ENCODE measurements at regions not wholly inside any gene's neighbourhood (a gene's known extent, or its start where the extent isn't known, plus 50 kb on each side); places are given as distances from the start of the nearest gene placed in this dataset.

GRCh38 chr2:217655651-217656050, 347.1 kb downstream of the TNS1 start:
- H3K27ac ChIP-seq (ENCODE audit: low read length): no peak overlapping the region
- TF ChIP-seq, protein P1, sequence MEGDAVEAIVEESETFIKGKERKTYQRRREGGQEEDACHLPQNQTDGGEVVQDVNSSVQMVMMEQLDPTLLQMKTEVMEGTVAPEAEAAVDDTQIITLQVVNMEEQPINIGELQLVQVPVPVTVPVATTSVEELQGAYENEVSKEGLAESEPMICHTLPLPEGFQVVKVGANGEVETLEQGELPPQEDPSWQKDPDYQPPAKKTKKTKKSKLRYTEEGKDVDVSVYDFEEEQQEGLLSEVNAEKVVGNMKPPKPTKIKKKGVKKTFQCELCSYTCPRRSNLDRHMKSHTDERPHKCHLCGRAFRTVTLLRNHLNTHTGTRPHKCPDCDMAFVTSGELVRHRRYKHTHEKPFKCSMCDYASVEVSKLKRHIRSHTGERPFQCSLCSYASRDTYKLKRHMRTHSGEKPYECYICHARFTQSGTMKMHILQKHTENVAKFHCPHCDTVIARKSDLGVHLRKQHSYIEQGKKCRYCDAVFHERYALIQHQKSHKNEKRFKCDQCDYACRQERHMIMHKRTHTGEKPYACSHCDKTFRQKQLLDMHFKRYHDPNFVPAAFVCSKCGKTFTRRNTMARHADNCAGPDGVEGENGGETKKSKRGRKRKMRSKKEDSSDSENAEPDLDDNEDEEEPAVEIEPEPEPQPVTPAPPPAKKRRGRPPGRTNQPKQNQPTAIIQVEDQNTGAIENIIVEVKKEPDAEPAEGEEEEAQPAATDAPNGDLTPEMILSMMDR (IDR thresholded peaks at IDR 0.05): no peak
- TF ChIP-seq, protein P2, sequence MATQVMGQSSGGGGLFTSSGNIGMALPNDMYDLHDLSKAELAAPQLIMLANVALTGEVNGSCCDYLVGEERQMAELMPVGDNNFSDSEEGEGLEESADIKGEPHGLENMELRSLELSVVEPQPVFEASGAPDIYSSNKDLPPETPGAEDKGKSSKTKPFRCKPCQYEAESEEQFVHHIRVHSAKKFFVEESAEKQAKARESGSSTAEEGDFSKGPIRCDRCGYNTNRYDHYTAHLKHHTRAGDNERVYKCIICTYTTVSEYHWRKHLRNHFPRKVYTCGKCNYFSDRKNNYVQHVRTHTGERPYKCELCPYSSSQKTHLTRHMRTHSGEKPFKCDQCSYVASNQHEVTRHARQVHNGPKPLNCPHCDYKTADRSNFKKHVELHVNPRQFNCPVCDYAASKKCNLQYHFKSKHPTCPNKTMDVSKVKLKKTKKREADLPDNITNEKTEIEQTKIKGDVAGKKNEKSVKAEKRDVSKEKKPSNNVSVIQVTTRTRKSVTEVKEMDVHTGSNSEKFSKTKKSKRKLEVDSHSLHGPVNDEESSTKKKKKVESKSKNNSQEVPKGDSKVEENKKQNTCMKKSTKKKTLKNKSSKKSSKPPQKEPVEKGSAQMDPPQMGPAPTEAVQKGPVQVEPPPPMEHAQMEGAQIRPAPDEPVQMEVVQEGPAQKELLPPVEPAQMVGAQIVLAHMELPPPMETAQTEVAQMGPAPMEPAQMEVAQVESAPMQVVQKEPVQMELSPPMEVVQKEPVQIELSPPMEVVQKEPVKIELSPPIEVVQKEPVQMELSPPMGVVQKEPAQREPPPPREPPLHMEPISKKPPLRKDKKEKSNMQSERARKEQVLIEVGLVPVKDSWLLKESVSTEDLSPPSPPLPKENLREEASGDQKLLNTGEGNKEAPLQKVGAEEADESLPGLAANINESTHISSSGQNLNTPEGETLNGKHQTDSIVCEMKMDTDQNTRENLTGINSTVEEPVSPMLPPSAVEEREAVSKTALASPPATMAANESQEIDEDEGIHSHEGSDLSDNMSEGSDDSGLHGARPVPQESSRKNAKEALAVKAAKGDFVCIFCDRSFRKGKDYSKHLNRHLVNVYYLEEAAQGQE (IDR thresholded peaks at IDR 0.05; ENCODE audit: insufficient read depth in 1 of 2, low read depth in 2 of 2, low read length in 1 of 2): no peak
- TF ChIP-seq TCF7L2 (IDR thresholded peaks at IDR 0.05; ENCODE audit: low read depth, low read length) (no peak), SIN3A (IDR thresholded peaks at IDR 0.05; ENCODE audit: borderline replicate concordance, insufficient read depth, low read depth, low read length) (no peak), POLR2AphosphoS5 (IDR thresholded peaks at IDR 0.05; ENCODE audit: low read depth, low read length) (no peak)
- H3K36me3 ChIP-seq (ENCODE audit: control insufficient read depth, insufficient read depth, low read length): no peaks in the 10 kb centered on the region
- H3K4me3 ChIP-seq (ENCODE audit: low read depth in 2 of 2, low read length in 2 of 2): no peak overlapping the region
- no peaks in the 10 kb centered on the region; the same call in 1 of the 2 replicates for H3K27me3 ChIP-seq (ENCODE audit: control insufficient read depth, insufficient read depth, low read length)
- H3K4me1 ChIP-seq (ENCODE audit: control insufficient read depth, insufficient read depth, low read length): no peaks in the 10 kb centered on the region
- in situ Hi-C loops (cut with HindIII; ENCODE audit: low pct_unique_long_range_greater_than_20kb, low sequenced_read_pairs): no loop called here
- intact Hi-C loops (cut with micrococcal nuclease; ENCODE audit: unreplicated experiment): no loop called here
- no TSS peak for BruUV-seq (replicated peaks)
- POLR2A ChIA-PET: no interaction called here
- ATAC-seq (no peak), DNase-seq (ENCODE audit: low read depth, low spot score) (no peak)
- H3K9me3 ChIP-seq (ENCODE audit: control insufficient read depth, insufficient read depth, low read depth, low read length): no peaks in the 10 kb centered on the region
- CTCF ChIA-PET: no interaction called here

DNA sequence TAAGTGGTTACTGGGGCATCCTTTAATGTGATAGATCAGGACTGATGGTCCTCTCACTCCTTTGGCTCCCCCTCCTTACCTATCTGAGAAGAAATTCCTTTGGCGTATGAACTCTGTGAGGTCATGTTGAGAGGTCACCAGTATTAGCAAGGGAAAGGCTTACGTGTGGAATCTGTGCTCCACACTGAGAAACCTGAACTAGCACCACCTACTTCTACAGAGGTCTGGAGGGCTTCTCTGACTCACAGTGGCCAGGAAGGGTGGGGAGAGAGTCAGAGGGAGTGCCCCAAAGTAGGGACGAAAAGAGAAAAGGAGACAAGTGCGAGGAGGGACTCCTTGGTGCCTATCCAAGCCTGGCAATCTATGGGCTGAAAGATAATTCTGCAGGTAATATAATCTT, 348.6 kb downstream of the TNS1 start:
- no peak for TF ChIP-seq SIN3A (IDR thresholded peaks at IDR 0.05; ENCODE audit: borderline replicate concordance, insufficient read depth, low read depth, low read length)
- TF ChIP-seq, protein P1 (IDR thresholded peaks at IDR 0.05): no peak
- TF ChIP-seq, protein P2 (IDR thresholded peaks at IDR 0.05; ENCODE audit: insufficient read depth in 1 of 2, low read depth in 2 of 2, low read length in 1 of 2): no peak
- TF ChIP-seq TCF7L2 (IDR thresholded peaks at IDR 0.05; ENCODE audit: low read depth, low read length): no peak
- TF ChIP-seq POLR2AphosphoS5 (IDR thresholded peaks at IDR 0.05; ENCODE audit: low read depth, low read length): no peak

More for the DNA sequence above, 348.6 kb downstream of the TNS1 start:
- CTCF ChIA-PET: no interaction called here
- intact Hi-C loops (cut with micrococcal nuclease; ENCODE audit: unreplicated experiment): no loop called here
- H3K27ac ChIP-seq (ENCODE audit: low read length): no peak overlapping the region
- POLR2A ChIA-PET: no interaction called here
- no TSS peak for BruUV-seq (replicated peaks)
- ATAC-seq: no peak
- in situ Hi-C loops (cut with HindIII; ENCODE audit: low pct_unique_long_range_greater_than_20kb, low sequenced_read_pairs): no loop called here
- no peak overlapping the region for H3K4me3 ChIP-seq (ENCODE audit: low read depth in 2 of 2, low read length in 2 of 2)
- no peaks in the 10 kb centered on the region; the same call in 1 of the 2 replicates for H3K27me3 ChIP-seq (ENCODE audit: control insufficient read depth, insufficient read depth, low read length)
- no peaks in the 10 kb centered on the region for H3K36me3 ChIP-seq (ENCODE audit: control insufficient read depth, insufficient read depth, low read length)
- no peaks in the 10 kb centered on the region for H3K9me3 ChIP-seq (ENCODE audit: control insufficient read depth, insufficient read depth, low read depth, low read length)
- H3K4me1 ChIP-seq (ENCODE audit: control insufficient read depth, insufficient read depth, low read length): no peaks in the 10 kb centered on the region
- no peak for DNase-seq (ENCODE audit: low read depth, low spot score)

Data from Panc1 (cell line).